GM21381 (cell line): ENCODE measurements at regions not wholly inside any gene's neighbourhood (a gene's known extent, or its start where the extent isn't known, plus 50 kb on each side); places are given as distances from the start of the nearest gene placed in this dataset.
"Not testable (repeated sequence)": the region's sequence is repeated elsewhere in the genome, so short reads cannot be mapped to it uniquely, and the experiment has no call there.

Experiments used
- ATAC-seq: cut with Tn5 transposase; IDR thresholded peaks from one replicate; pipeline ENCODE4 v1.9.1; 2021; ENCODE audit warnings: mild to moderate bottlenecking, moderate library complexity; ENCODE audit not compliant: unreplicated experiment

DNA sequence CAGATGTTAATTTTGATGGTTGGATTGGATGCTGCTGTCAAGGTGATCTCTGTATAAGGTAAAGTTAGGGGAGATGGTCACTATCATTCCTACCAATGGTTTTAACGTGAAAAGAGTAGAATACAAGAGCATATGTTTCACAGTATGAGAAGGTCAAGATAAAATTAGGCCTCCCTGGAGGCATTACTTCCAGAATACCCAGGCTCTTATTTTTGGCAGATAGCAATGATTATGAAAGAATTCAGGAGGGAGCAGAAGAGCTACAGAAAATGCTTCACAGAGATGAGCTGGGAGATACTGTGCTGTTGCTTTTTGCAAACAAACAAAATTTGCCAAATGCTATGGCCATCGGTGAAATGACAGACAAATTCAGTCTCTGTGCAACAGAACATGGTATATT, 547.5 kb upstream of the SPRY2 start:
- ATAC-seq, result no peak

DNA sequence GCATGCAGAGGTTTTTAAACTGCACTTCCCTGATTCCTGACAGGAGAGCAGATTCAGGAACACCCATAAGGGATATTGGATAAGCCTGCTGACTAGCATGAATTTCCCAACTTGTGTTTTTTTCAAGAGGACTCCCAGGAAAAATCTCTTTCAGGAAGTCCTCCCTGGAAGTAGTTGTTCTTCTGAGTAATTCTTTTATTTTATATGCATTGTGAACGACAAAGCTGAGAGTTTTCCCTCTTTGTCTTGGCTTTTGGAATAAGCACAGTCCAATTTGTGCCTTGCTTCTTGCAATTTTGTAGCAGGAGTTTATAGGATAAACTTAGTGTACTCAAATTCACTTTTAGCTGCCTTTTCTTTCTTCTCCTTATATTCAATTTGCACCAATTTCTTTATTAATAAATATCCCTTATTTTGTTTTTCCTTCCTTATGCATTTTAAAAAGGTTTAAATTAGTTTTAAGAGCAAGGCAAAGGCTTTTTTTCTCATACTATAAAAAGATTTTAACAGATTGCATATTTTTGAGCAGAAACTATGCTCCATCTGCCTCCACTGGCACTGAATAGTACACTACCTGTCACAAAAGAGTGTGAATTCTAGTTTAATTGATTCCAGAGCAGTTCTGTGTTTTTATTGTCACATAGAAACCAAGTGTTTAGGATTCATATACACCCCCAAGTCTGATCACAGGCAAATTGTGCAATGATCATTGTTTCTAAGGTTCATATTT, 543.3 kb upstream of the SPRY2 start:
- ATAC-seq, result no peak

- no peak for ATAC-seq
Observed at GRCh38 chr13:80883545-80883944, 542.6 kb upstream of the SPRY2 start.

DNA sequence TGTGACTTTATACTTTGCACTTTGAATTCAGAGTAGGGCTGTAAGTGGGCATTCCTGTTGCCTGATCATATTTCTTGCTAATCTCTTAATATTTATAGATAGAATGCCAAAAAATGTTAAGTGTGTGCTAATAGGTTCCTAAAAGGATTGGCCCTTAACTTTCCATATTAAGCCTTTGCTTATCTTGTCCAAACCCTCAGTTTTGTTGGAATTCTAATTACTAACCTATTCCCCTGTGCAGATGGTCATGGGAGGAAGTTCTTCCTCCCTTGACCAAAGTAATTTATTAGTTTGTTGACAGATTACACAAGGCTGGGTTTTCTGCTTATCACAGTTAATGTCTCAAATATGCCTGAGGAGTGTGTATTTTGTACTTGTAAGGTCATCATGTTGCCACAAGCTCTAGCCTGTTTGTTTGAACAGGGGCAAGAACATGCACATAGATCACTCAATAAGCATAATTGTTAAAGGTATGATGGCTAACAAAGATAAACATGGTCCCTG, 541.1 kb upstream of the SPRY2 start:
- ATAC-seq, result no peak

DNA sequence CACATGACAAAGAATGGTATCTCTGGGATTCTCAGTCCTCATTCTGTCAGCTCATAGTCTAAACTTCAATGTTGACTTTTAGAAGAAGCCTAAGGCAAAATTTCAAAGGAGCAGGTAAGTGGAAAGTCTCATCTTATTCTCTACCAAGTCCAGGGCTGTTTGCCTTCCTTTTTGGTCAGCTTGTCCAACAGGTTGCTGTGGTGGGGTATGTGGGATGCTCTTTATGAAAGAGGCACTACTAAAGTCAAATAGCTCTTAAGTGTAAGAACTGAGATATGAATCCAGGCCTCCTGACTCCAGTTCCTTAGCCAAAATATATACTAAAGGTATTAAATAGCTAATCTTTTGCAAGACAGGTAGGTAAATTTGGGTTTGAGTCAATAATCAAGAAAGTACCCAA, 540.6 kb upstream of the SPRY2 start:
- ATAC-seq, result no peak

DNA sequence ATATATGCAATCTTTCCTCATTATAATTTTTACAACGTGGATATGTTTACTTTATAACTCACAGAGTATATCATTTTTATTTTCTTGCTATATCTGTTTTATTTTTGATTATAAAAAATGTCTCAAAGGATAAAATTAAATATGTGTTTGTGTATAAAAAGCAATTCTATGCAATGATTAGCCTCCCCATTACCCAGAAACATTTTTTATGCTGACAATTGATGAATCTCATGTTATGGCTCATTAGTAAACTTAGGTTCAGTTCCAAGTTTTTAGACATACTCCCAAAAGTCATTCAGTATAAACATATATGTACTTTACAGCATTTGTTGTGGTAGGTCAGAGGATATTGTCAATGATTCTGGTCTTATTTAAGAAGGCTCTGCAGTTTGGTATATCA, 540.1 kb upstream of the SPRY2 start:
- no peak for ATAC-seq

DNA sequence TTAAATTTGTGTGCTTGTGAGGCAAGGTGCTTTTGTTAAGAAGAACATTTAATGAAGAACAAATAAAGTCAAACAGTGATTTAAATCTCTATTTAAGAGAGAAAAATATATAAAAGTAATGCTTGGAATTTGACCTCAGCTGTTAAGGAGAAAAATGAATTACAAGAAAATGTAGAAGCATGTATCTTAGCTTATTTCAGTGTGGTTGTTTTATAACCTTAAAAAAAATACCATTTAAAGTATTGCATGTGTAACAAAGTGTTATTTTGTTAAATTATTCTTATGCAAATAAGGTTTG, 537.0 kb upstream of the SPRY2 start:
- ATAC-seq, result no peak

GRCh38 chr13:80877209-80877943, 536.5 kb upstream of the SPRY2 start:
- ATAC-seq, result no peak

DNA sequence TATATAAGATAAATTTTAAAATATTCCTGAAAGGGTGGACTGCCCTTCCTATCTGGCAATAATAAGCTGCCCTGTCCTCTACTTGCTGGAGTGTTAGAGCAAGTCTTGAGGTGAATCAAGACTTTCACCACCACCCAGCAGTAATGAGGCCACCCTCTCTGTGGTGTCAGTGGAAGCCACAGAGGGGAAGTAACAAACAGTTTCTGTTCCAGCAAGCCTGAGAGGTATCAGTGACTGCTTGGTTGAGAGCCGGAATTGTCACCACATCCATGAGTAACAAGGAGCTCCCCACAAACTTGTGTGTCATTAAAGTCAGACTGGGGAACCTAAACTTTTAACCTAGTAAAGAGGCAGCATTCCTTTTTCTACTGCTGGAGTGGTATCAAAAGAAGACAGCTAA, 532.7 kb upstream of the SPRY2 start:
- no peak for ATAC-seq

GRCh38 chr13:80871971-80872370, 531.0 kb upstream of the SPRY2 start:
- not testable (repeated sequence) for ATAC-seq

DNA sequence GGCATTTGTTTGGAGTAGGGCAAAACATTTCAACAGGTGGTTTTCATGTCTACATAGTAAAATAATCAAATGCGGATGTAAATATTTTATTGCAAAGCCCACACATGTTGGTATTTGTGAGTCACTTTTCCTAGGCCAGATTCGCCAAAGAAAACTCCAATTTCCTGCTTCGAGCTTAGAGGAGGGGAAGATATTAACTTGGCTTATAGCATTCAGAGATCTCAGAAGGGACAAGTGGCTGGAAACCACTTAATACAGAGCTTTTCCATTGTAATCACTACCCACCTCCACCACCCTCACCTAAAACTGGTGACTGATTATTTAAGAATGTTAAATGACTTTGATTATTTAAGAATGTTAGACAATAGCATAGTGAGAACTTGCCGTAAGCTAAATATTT, 530.6 kb upstream of the SPRY2 start:
- ATAC-seq, result no peak

- no peak for ATAC-seq
Observed at GRCh38 chr13:80870186-80870585, 529.3 kb upstream of the SPRY2 start.

GRCh38 chr13:80866921-80867320, 526.0 kb upstream of the SPRY2 start:
- no peak for ATAC-seq

DNA sequence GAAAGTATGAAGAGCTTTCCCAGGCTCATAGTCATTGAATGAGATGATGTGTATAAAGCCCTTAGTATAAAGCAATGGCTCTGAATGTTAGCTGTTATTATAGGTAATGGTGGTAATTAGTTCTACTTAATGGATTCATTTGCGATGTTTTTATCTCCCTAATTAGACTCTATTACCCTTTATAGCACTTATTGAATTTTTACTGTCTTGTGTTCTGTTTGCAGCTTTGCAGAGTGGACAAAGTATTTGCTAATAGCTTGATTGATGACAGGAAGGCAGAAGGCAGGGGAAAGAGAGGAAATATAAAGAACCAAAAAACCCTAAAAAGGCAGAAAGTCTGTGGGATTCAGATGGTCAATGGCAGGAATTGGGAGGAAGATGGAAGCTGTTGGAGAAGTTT, 524.4 kb upstream of the SPRY2 start:
- no peak for ATAC-seq

GRCh38 chr13:80862456-80862855, 521.5 kb upstream of the SPRY2 start:
- ATAC-seq, result no peak

- ATAC-seq, result no peak
Observed at GRCh38 chr13:80860845-80861244, 519.9 kb upstream of the SPRY2 start.

DNA sequence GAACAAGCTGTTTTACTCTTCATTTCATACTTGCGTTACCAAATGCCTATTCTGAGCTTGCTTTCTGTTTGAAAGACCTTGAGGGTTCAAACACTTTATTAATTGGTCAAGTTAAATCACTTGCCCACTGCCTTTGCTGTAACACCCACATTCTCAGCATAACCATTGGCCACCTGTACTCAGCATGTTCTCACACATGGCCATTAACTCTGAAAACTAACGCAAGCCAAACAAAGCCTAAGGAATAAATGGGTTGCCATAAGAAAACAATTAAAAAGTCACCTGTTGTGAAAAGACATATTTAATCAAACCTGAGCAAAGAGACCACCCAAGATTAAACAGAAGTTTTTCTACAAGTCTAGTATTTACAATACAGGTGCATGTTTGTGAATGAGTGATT, 517.2 kb upstream of the SPRY2 start:
- no peak for ATAC-seq

- ATAC-seq, result no peak
Observed at GRCh38 chr13:80857321-80857720, 516.4 kb upstream of the SPRY2 start.

DNA sequence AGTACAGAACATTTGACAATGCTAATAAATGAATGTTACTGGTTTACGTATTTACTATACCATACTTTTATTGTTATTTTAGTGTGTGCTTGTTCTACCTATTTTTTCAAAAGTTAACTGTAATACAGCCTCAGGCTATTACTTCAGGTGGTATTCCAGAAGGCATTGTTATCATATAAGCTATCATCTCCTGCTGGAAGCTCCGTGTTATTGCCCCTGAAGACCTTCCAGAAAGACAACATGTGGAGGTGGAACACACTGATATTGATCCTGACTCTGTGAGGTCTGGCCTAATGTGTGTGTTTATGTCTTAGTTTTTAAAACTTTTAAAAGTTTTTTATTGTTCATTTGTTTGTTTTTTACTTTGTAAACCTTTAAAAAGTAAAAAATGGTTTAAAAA, 509.8 kb upstream of the SPRY2 start:
- ATAC-seq, result no peak

DNA sequence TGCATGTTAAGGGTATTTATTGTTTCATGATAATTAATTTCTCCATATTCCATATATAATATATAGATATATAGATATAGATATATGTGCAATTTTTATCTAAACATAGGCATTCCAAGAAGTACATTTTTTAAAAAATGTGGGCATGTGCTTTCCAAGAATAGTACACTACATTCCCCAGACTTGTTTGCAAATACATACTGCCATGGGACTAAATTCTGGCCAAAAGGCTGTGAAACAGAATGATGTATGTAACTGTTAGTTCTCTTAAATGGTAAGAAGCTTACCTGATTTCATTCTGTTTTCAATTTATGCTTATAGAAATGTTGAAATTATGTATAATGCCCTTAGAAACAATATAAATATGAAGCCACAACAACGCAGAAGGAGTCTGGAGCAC, 503.2 kb upstream of the SPRY2 start:
- no peak for ATAC-seq

- no peak for ATAC-seq
Observed at GRCh38 chr13:80841414-80841813, 500.5 kb upstream of the SPRY2 start.

GRCh38 chr13:80840316-80840976, 499.5 kb upstream of the SPRY2 start:
- ATAC-seq, result no peak
